HG02938 (cell line): ENCODE measurements at regions not wholly inside any gene's neighbourhood (a gene's known extent, or its start where the extent isn't known, plus 50 kb on each side); places are given as distances from the start of the nearest gene placed in this dataset.

Experiments
- ATAC-seq: cut with Tn5 transposase; IDR thresholded peaks from one replicate; pipeline ENCODE4 v1.9.1; 2021; ENCODE audit warnings: mild to moderate bottlenecking, moderate library complexity; ENCODE audit not compliant: unreplicated experiment

GRCh38 chr6:40083141-40083920 lies 149.1 kb upstream of the MOCS1 start:
- ATAC-seq: no peak

GRCh38 chr6:40082278-40083043 lies 148.2 kb upstream of the MOCS1 start:
- ATAC-seq: no peak

GRCh38 chr6:40077736-40078135 lies 143.5 kb upstream of the MOCS1 start:
- ATAC-seq: no peak

GRCh38 chr6:40077315-40077714 lies 143.1 kb upstream of the MOCS1 start:
- ATAC-seq: no peak

- ATAC-seq: no peak
These were observed 140.9 kb upstream of the MOCS1 start for GRCh38 chr6:40075056-40075590.

DNA sequence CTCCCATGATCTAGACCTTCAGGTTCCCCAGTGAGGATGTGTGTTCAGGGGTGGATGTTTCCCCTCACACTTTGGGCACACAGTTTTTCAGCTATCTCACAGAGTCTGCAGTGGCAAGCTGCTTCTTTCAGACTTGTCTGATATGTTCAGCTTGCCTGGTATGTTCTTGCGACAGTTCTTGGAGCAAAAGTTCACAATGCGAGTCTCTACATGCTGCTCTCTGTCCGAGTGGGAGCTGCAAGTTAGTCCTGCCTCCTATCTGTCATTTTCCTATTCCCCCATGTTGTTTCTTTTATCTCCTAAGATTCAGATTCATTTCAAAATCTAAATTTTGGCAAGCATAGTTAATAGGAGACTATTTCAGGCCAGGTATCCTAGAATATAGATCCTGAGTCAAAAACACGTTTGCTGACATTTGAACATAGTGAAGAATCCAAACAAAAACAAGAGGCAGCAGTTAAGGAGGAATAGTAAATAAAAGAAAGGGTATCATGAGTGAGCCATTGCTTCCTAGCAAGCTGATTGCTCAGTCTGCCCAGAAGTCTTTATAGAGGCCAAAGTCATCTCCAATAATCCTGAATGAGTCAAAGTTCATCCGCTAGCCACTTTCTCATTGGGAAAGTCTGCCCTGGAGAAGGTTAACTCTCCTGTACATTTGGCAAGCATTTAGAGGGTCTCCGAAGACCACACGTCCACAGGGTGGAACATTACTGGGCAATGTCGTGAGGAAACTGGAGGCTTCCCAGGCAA lies 140.2 kb upstream of the MOCS1 start:
- ATAC-seq: no peak

DNA sequence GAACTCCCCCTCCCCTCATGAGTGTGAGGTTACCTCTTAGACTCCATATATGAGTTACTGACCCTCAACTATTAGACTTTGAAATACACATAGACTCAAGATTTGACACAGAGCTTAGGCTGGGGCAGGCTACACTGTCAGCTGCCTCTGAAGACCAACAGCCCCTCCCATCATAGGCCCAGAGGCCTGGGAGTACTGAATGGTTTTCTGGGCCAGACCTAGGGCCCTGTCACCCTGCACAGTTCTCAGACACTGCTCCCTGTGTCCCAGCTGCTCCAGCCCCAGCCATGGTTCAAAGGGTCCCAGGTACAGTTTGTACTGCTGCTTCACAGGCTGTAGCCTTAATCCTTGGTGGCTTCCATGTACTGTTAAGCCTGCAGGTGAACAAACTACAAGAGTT lies 132.1 kb upstream of the MOCS1 start:
- ATAC-seq: no peak

DNA sequence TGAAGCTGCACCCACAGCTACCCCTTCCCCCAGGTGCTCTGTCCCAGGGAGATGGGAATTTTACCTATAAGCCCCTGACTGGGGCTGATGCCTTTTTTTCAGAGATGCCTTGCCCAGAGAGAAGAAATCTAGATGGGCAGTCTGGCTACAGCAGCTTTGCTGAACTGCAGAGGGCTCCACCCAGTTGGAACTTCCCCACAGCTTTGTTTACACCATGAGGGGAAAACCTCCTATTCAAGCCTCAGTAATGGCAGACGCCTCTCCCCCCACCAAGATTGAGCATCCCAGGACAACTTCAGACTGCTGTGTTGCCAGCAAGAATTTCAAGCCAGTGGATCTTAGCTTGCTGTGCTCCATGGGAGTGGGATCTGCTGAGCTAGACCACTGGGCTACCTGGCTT lies 122.6 kb upstream of the MOCS1 start:
- ATAC-seq: no peak

GRCh38 chr6:40054602-40055001 lies 120.3 kb upstream of the MOCS1 start:
- no peak for ATAC-seq

DNA sequence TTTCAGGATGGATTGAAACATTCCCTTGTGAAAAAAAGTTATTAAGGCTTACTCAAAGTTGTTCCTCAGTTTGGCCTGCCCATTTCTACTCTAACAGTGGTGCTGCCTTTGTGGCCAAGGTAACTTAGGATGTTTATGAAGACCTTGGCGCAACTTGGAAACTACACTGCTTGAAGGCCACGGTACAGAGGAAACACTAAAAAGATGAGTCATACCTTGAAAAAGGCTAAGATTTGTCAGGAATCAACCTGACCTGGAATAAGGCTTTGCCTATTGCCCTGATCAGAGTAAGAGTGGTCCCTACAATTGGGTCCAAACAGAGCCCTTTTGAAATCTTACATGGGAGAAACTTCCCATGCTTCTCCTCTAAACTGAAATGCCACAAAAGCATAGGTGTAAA lies 119.9 kb upstream of the MOCS1 start:
- no peak for ATAC-seq

DNA sequence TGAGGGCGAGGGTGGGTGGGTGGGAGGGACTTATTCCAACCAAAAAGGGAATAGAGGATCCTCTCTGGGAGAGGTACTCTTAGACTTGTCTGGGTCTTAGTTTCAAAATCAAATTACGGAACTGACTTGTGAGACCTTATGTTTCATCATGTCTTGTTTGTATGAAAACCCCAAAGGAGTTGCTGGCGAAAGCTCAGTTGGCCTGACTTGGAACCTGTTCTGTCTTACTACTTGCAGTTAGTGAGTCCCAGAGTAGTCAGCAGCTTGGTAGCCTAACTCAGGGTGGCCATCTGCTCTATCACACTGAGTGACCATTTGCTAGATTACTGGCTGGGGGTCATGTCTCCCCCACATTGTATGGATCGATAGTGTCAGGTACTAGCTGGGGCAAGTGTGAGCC lies 114.9 kb upstream of the MOCS1 start:
- no peak for ATAC-seq

DNA sequence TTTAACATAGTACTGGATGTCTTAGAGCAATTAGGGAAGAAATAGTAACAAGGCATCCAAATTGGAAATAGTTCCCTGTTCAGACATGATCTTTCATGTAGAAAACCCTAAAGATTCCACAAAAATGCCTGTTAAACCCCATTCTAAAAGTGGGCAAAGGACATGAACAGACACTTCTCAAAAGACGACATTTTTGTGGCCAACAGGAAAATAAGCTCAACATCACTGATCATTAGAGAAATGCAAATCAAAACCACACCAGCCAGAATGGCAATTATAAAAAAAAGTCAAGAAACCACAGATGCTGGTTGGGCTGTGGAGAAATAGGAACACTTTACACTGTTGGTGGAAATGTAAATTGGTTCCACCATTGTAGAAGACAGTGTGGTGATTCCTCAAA lies 109.9 kb upstream of the MOCS1 start:
- ATAC-seq: no peak

DNA sequence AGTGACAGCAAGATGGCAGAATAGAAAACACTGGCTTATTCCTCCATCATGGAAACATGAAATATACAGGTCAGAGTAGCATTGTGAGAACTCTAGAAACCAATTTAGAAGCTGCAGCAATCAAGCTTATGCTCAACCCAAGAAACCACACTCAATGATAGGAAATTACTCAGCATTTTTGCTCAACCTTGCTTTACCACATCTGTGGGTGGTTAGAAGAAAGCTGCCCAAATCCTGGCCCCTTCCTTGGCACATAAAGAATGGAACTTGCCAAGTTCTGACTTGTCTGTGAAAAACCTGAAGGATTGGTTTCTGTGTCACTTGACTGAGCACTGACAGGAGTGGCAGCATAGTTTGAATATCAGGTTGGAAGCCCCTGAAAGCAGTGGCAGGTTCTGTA lies 108.0 kb upstream of the MOCS1 start:
- ATAC-seq: no peak

DNA sequence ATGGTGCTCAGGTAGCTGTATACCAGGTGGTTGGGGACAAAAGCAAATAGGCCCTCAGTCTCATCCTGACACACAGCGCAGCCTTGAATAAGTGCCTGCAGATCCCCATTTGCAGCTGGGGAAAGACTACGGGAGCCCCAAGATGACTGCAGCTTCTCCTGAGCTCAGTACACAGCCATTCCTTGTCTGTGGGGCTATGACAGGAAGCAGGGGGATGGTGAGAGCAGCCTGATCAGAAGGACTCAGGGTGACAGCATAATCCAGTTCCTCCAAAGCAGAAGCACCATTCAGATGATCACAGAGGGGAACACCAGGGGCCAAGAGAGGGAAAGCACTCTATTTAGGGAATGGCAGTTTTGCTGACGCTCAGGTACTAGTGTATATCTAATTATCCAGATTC lies 104.8 kb upstream of the MOCS1 start:
- ATAC-seq: no peak

GRCh38 chr6:40038626-40039025 lies 104.4 kb upstream of the MOCS1 start:
- ATAC-seq: no peak

DNA sequence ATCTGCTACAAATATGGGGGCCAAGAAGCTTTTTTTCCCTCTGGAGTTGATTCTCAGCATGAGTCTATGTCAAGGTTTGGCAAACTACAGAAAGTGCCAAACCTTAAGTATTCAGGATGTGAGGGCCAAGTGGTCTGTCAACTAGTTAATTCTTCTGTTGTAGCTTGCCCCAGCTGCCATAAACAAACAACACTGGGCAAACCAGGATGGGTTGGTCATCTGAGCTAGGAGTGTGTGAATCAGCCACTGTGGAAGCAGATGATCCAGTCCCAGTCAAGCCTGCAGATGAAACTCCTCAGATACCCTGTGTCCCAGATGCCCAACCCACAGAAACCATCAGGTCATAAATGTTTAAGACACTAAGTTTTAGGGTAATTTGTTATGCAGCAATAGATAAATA lies 103.0 kb upstream of the MOCS1 start:
- ATAC-seq: no peak

DNA sequence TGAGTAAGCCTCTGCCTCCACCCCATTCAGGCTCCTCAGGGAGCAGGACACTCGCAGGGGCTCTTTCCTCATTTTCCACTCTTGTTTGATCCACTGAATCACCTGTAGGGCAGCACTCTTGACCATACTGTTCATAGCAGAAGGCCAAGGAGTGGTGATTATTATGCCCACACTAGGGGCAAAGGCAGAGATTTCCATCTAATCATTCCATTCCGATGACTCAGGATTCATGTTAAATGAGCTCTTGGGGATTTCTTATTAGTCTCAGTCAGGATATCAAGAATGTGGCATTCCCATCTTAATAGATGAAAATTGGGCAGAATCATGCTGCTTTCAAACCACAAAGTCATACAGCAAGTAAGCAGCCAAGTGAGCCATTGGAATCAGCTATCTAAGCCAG lies 101.9 kb upstream of the MOCS1 start:
- ATAC-seq: no peak

GRCh38 chr6:40028449-40028848 lies 94.2 kb upstream of the MOCS1 start:
- ATAC-seq: no peak

DNA sequence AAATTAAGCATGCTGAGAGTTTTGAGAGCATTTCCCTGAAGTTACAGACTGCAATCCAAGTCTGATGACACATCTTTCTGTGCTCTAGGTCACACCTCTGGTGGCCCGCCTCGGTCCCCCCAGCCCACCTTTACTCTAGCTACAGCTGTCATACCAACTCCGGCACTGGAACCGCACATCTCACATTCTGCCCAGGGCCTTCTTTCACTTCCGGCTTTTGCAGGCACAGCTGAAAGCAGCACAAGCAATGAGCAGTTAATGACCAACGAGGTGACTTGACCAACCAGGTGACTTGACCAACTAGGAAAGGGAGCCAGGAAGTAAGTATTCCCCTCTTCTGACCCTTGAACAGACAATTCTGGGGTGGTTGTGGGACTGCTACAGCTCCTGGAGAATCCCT lies 88.6 kb upstream of the MOCS1 start:
- ATAC-seq: no peak

- no peak for ATAC-seq
These were observed 85.9 kb upstream of the MOCS1 start for GRCh38 chr6:40020166-40020565.

DNA sequence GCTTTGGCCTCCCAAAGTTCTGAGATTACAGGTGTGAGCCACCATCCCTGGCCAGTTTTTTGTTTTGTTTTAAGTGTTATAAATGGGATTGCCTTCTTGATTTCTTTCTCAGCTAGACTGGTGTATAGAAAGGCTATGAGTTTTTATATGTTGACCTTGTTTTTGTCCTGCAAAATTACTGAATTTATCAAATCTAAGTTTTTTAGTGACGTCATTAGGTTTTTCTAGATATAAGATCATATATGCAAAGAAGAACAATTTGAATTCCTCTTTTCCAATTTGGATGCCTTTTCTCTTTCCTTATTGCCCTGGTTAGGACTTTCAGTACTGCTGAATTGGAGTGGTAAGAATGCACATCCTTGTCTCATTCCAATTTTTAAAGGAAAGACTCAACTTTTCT lies 81.3 kb upstream of the MOCS1 start:
- ATAC-seq: no peak

GRCh38 chr6:40011844-40012243 lies 77.6 kb upstream of the MOCS1 start:
- no peak for ATAC-seq
